Muscle layer of colon (tissue), 2 donors: ENCODE measurements at regions not wholly inside any gene's neighbourhood (a gene's known extent, or its start where the extent isn't known, plus 50 kb on each side); places are given as distances from the start of the nearest gene placed in this dataset.

ENCODE experiments used
- H3K27ac ChIP-seq: one replicate; pipeline ENCODE4 v1.7.0; 2013; ENCODE audit warnings: low read depth, mild to moderate bottlenecking, low read length, moderate library complexity
- H3K27me3 ChIP-seq, 2 donors: one replicate each; pipeline ENCODE4 v1.7.0; 2013; ENCODE audit warnings: low read length in 2 of 2, mild to moderate bottlenecking in 2 of 2; ENCODE audit not compliant: insufficient read depth in 2 of 2, control insufficient read depth in 1 of 2
- H3K36me3 ChIP-seq: one replicate; pipeline ENCODE4 v1.7.0; 2013; ENCODE audit warnings: mild to moderate bottlenecking, low read length; ENCODE audit not compliant: insufficient read depth
- H3K4me1 ChIP-seq: one replicate; pipeline ENCODE4 v1.7.0; 2013; ENCODE audit warnings: mild to moderate bottlenecking, low read length; ENCODE audit not compliant: insufficient read depth
- H3K4me3 ChIP-seq, 2 donors: one replicate each; pipeline ENCODE4 v1.7.0; 2013; ENCODE audit warnings: low read length in 2 of 2, low read depth in 1 of 2, mild to moderate bottlenecking in 1 of 2, moderate library complexity in 1 of 2
- H3K9ac ChIP-seq: one replicate; pipeline ENCODE4 v1.7.0; 2013; ENCODE audit warnings: low read length
- H3K9me3 ChIP-seq: one replicate; pipeline ENCODE4 v1.7.0; 2013; ENCODE audit warnings: mild to moderate bottlenecking, low read length
- donor health status: abdominal sarcoma.
- donor health status: Adenocarcinoma of cecum.

GRCh38 chr18:40698129-40698528 lies 1256.9 kb upstream of the PIK3C3 start:
- H3K36me3 ChIP-seq, result no peaks in the 10 kb centered on the region
- no peaks in the 10 kb centered on the region for H3K9me3 ChIP-seq
- no peak overlapping the region for H3K27ac ChIP-seq
- no peak overlapping the region for H3K4me3 ChIP-seq
- H3K27me3 ChIP-seq, result no peaks in the 10 kb centered on the region
- H3K4me1 ChIP-seq, result no peaks in the 10 kb centered on the region
- H3K9ac ChIP-seq, result no peak overlapping the region

- Histone ChIP-seq H3K9me3 (no peaks in the 10 kb centered on the region), H3K4me1 (no peaks in the 10 kb centered on the region), H3K36me3 (no peaks in the 10 kb centered on the region), H3K27me3 (no peaks in the 10 kb centered on the region), H3K9ac (no peak overlapping the region), H3K27ac (no peak overlapping the region), H3K4me3 (no peak overlapping the region)
These were observed 1259.5 kb upstream of the PIK3C3 start for GRCh38 chr18:40695526-40695925.

- no peaks in the 10 kb centered on the region for H3K27me3 ChIP-seq
- no peaks in the 10 kb centered on the region for H3K36me3 ChIP-seq
- no peaks in the 10 kb centered on the region for H3K9me3 ChIP-seq
- H3K4me1 ChIP-seq, result no peaks in the 10 kb centered on the region
- H3K4me3 ChIP-seq, result no peak overlapping the region
- H3K27ac ChIP-seq, result no peak overlapping the region
- H3K9ac ChIP-seq, result no peak overlapping the region
These were observed 1262.2 kb upstream of the PIK3C3 start for GRCh38 chr18:40692871-40693270.

- H3K27me3 ChIP-seq, result no peaks in the 10 kb centered on the region
- H3K9me3 ChIP-seq, result no peaks in the 10 kb centered on the region
- no peak overlapping the region for H3K27ac ChIP-seq
- H3K36me3 ChIP-seq, result no peaks in the 10 kb centered on the region
- no peak overlapping the region for H3K9ac ChIP-seq
- H3K4me1 ChIP-seq, result peaks cover 4% of the 10 kb centered on the region
- H3K4me3 ChIP-seq, result no peak overlapping the region
These were observed 1265.0 kb upstream of the PIK3C3 start for GRCh38 chr18:40690062-40690461.

GRCh38 chr18:40687399-40687798 lies 1267.6 kb upstream of the PIK3C3 start:
- H3K9ac ChIP-seq, result no peak overlapping the region
- H3K9me3 ChIP-seq, result no peaks in the 10 kb centered on the region
- peaks cover 4% of the 10 kb centered on the region for H3K4me1 ChIP-seq
- no peak overlapping the region for H3K4me3 ChIP-seq
- no peaks in the 10 kb centered on the region for H3K36me3 ChIP-seq
- H3K27me3 ChIP-seq, result no peaks in the 10 kb centered on the region
- H3K27ac ChIP-seq, result no peak overlapping the region

- Histone ChIP-seq H3K4me1 (peaks cover 4% of the 10 kb centered on the region), H3K9me3 (no peaks in the 10 kb centered on the region), H3K9ac (no peak overlapping the region), H3K36me3 (no peaks in the 10 kb centered on the region), H3K27me3 (no peaks in the 10 kb centered on the region), H3K27ac (no peak overlapping the region), H3K4me3 (no peak overlapping the region)
These were observed 1268.2 kb upstream of the PIK3C3 start for GRCh38 chr18:40686836-40687235.

GRCh38 chr18:40685219-40685618 lies 1269.8 kb upstream of the PIK3C3 start:
- Histone ChIP-seq H3K9ac (no peak overlapping the region), H3K9me3 (no peaks in the 10 kb centered on the region), H3K27me3 (no peaks in the 10 kb centered on the region), H3K4me3 (no peak overlapping the region), H3K36me3 (no peaks in the 10 kb centered on the region), H3K4me1 (peaks cover 4% of the 10 kb centered on the region), H3K27ac (no peak overlapping the region)

- H3K27ac ChIP-seq, result no peak overlapping the region
- H3K36me3 ChIP-seq, result no peaks in the 10 kb centered on the region
- H3K9me3 ChIP-seq, result no peaks in the 10 kb centered on the region
- H3K4me3 ChIP-seq, result no peak overlapping the region
- H3K4me1 ChIP-seq, result no peaks in the 10 kb centered on the region
- no peaks in the 10 kb centered on the region for H3K27me3 ChIP-seq
- no peak overlapping the region for H3K9ac ChIP-seq
These were observed 1276.7 kb upstream of the PIK3C3 start for GRCh38 chr18:40678318-40678717.

GRCh38 chr18:40676668-40677067 lies 1278.4 kb upstream of the PIK3C3 start:
- Histone ChIP-seq H3K36me3 (no peaks in the 10 kb centered on the region), H3K27ac (no peak overlapping the region), H3K9ac (no peak overlapping the region), H3K4me1 (no peaks in the 10 kb centered on the region), H3K27me3 (no peaks in the 10 kb centered on the region), H3K9me3 (no peaks in the 10 kb centered on the region), H3K4me3 (no peak overlapping the region)

- H3K4me3 ChIP-seq, result no peak overlapping the region
- H3K9ac ChIP-seq, result no peak overlapping the region
- no peaks in the 10 kb centered on the region for H3K9me3 ChIP-seq
- no peak overlapping the region for H3K27ac ChIP-seq
- no peaks in the 10 kb centered on the region for H3K27me3 ChIP-seq
- H3K4me1 ChIP-seq, result no peaks in the 10 kb centered on the region
- no peaks in the 10 kb centered on the region for H3K36me3 ChIP-seq
These were observed 1281.9 kb upstream of the PIK3C3 start for GRCh38 chr18:40673150-40673549.

- H3K4me1 ChIP-seq, result no peaks in the 10 kb centered on the region
- H3K9me3 ChIP-seq, result no peaks in the 10 kb centered on the region
- no peak overlapping the region for H3K9ac ChIP-seq
- H3K4me3 ChIP-seq, result no peak overlapping the region
- H3K27me3 ChIP-seq, result no peaks in the 10 kb centered on the region
- no peak overlapping the region for H3K27ac ChIP-seq
- H3K36me3 ChIP-seq, result no peaks in the 10 kb centered on the region
These were observed 1282.4 kb upstream of the PIK3C3 start for GRCh38 chr18:40672590-40672989.

- no peak overlapping the region for H3K4me3 ChIP-seq
- H3K36me3 ChIP-seq, result no peaks in the 10 kb centered on the region
- no peaks in the 10 kb centered on the region for H3K4me1 ChIP-seq
- H3K27ac ChIP-seq, result no peak overlapping the region
- no peaks in the 10 kb centered on the region for H3K27me3 ChIP-seq
- no peak overlapping the region for H3K9ac ChIP-seq
- H3K9me3 ChIP-seq, result no peaks in the 10 kb centered on the region
These were observed 1284.2 kb upstream of the PIK3C3 start for GRCh38 chr18:40670668-40671375.
